A549 (cell line): ENCODE measurements at regions not wholly inside any gene's neighbourhood (a gene's known extent, or its start where the extent isn't known, plus 50 kb on each side); places are given as distances from the start of the nearest gene placed in this dataset.

Source experiments
- CEBPB ChIP-seq, 2 experiments: fragments of >200 bp in 1 of 2; sonication (Bioruptor Twin) in 1 of 2; formaldehyde crosslinking in 1 of 2; IDR thresholded peaks; 2 replicates each; pipeline ENCODE4 v1.6.1; 2012 to 2016
- CTCF ChIP-seq: fragments of >200 bp; sonication (Bioruptor Twin); formaldehyde crosslinking; IDR thresholded peaks from 3 replicates; pipeline ENCODE4 v1.5.1; 2016
- EHMT2 ChIP-seq: fragments of 200-600 bp; sonication (generic); IDR thresholded peaks from 2 replicates; pipeline ENCODE4 v1.6.1; 2016; ENCODE audit warnings: antibody characterized with exemption, low read depth, mild to moderate bottlenecking, moderate library complexity
- EP300 ChIP-seq, 2 experiments: fragments of >200 bp; sonication (Bioruptor Twin); formaldehyde crosslinking; IDR thresholded peaks; 2 replicates in 1 of 2; 3 replicates in 1 of 2; pipeline ENCODE4 v1.6.1; 2016 to 2017
- ESRRA ChIP-seq: fragments of 150-350 bp; IDR thresholded peaks from 2 replicates; pipeline ENCODE4 v1.6.1; 2014; ENCODE audit warnings: mild to moderate bottlenecking, low read length, borderline replicate concordance
- HDAC2 ChIP-seq: fragments of 200-600 bp; sonication (generic); IDR thresholded peaks from 2 replicates; pipeline ENCODE4 v1.6.1; 2016
- JUNB ChIP-seq: fragments of >200 bp; sonication (Bioruptor Twin); formaldehyde crosslinking; IDR thresholded peaks from 2 replicates; pipeline ENCODE4 v1.6.1; 2016
- MAX ChIP-seq: IDR thresholded peaks from 2 replicates; pipeline ENCODE4 v1.6.1; 2012
- POLR2A ChIP-seq: IDR thresholded peaks from 2 replicates; pipeline ENCODE4 v1.6.1; 2012; ENCODE audit warnings: mild to moderate bottlenecking, low read length
- RCOR1 ChIP-seq: fragments of 150-350 bp; IDR thresholded peaks from 2 replicates; pipeline ENCODE4 v1.6.1; 2014; ENCODE audit warnings: antibody characterized with exemption, low read length, low read depth
- RNF2 ChIP-seq: fragments of 200-600 bp; sonication (generic); IDR thresholded peaks from 2 replicates; pipeline ENCODE4 v1.6.1; 2016; ENCODE audit warnings: low read depth, mild to moderate bottlenecking, antibody characterized with exemption, moderate library complexity, borderline replicate concordance
- SMC3 ChIP-seq: fragments of >200 bp; sonication (Bioruptor Twin); formaldehyde crosslinking; IDR thresholded peaks from 3 replicates; pipeline ENCODE4 v1.6.1; 2018; ENCODE audit warnings: inconsistent platforms
- TF ChIP-seq, protein P1 (sequence below): IDR thresholded peaks from 2 replicates; pipeline ENCODE4 v1.6.1; 2012

- TF ChIP-seq CTCF (no peak), SMC3 (no peak), HDAC2 (no peak), CEBPB (IDR thresholded peaks at IDR 0.05) (no peak), MAX (no peak), EP300 (IDR thresholded peaks at IDR 0.05) (no peak), ESRRA (no peak), EHMT2 (no peak), JUNB (no peak), RCOR1 (no peak), POLR2A (no peak), RNF2 (no peak)
- TF ChIP-seq, protein P1, sequence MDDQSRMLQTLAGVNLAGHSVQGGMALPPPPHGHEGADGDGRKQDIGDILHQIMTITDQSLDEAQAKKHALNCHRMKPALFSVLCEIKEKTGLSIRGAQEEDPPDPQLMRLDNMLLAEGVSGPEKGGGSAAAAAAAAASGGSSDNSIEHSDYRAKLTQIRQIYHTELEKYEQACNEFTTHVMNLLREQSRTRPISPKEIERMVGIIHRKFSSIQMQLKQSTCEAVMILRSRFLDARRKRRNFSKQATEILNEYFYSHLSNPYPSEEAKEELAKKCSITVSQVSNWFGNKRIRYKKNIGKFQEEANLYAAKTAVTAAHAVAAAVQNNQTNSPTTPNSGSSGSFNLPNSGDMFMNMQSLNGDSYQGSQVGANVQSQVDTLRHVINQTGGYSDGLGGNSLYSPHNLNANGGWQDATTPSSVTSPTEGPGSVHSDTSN, result no peak
Observed at GRCh38 chr3:28042707-28043106, 198.7 kb upstream of the CMC1 start.
